HG03442 (cell line): ENCODE measurements at regions not wholly inside any gene's neighbourhood (a gene's known extent, or its start where the extent isn't known, plus 50 kb on each side); places are given as distances from the start of the nearest gene placed in this dataset.
"Not testable (repeated sequence)": the region's sequence is repeated elsewhere in the genome, so short reads cannot be mapped to it uniquely, and the experiment has no call there.

Experiments used
- ATAC-seq: cut with Tn5 transposase; IDR thresholded peaks from one replicate; pipeline ENCODE4 v1.9.1; 2021; ENCODE audit warnings: mild to moderate bottlenecking, moderate library complexity; ENCODE audit not compliant: unreplicated experiment

GRCh38 chr5:13107537-13107936 lies 837.0 kb downstream of the DNAH5 start:
- no peak for ATAC-seq

- ATAC-seq = no peak
These were observed 863.4 kb downstream of the DNAH5 start for GRCh38 chr5:13081116-13081515.

- not testable (repeated sequence) for ATAC-seq
These were observed 871.6 kb downstream of the DNAH5 start for GRCh38 chr5:13072936-13073335.

- ATAC-seq = no peak
These were observed 881.4 kb downstream of the DNAH5 start for GRCh38 chr5:13063088-13063487.

GRCh38 chr5:13045897-13046551 lies 898.5 kb downstream of the DNAH5 start:
- ATAC-seq = no peak

- ATAC-seq = no peak
These were observed 910.4 kb downstream of the DNAH5 start for GRCh38 chr5:13034061-13034460.

GRCh38 chr5:13029211-13029610 lies 915.3 kb downstream of the DNAH5 start:
- ATAC-seq = no peak

- ATAC-seq = no peak
These were observed 916.6 kb downstream of the DNAH5 start for GRCh38 chr5:13027874-13028273.

GRCh38 chr5:13019729-13020128 lies 924.8 kb downstream of the DNAH5 start:
- ATAC-seq = no peak

GRCh38 chr5:13003457-13003856 lies 941.0 kb downstream of the DNAH5 start:
- no peak for ATAC-seq

- no peak for ATAC-seq
These were observed 944.8 kb downstream of the DNAH5 start for GRCh38 chr5:12999667-13000066.

GRCh38 chr5:12985142-12985541 lies 959.3 kb downstream of the DNAH5 start:
- ATAC-seq = no peak

- ATAC-seq = no peak
These were observed 969.6 kb downstream of the DNAH5 start for GRCh38 chr5:12974856-12975255.

- no peak for ATAC-seq
These were observed 978.7 kb downstream of the DNAH5 start for GRCh38 chr5:12965804-12966203.

GRCh38 chr5:12959713-12960112 lies 984.8 kb downstream of the DNAH5 start:
- no peak for ATAC-seq

- ATAC-seq = no peak
These were observed 992.1 kb downstream of the DNAH5 start for GRCh38 chr5:12952409-12952808.

- no peak for ATAC-seq
These were observed 992.6 kb downstream of the DNAH5 start for GRCh38 chr5:12951846-12952245.

GRCh38 chr5:12947379-12947778 lies 997.1 kb downstream of the DNAH5 start:
- ATAC-seq = no peak

GRCh38 chr5:12945477-12945876 lies 999.0 kb downstream of the DNAH5 start:
- ATAC-seq = not testable (repeated sequence)

GRCh38 chr5:12936221-12936620 lies 1008.3 kb downstream of the DNAH5 start:
- ATAC-seq = no peak

- no peak for ATAC-seq
These were observed 1009.8 kb downstream of the DNAH5 start for GRCh38 chr5:12934722-12935121.

- ATAC-seq = no peak
These were observed 1016.3 kb upstream of the CTNND2 start for GRCh38 chr5:12920527-12920926.

GRCh38 chr5:12911156-12911555 lies 1006.9 kb upstream of the CTNND2 start:
- ATAC-seq = no peak
